ENCODE measurements at regions not wholly inside any gene's neighbourhood (a gene's known extent, or its start where the extent isn't known, plus 50 kb on each side); places are given as distances from the start of the nearest gene placed in this dataset.

DNA sequence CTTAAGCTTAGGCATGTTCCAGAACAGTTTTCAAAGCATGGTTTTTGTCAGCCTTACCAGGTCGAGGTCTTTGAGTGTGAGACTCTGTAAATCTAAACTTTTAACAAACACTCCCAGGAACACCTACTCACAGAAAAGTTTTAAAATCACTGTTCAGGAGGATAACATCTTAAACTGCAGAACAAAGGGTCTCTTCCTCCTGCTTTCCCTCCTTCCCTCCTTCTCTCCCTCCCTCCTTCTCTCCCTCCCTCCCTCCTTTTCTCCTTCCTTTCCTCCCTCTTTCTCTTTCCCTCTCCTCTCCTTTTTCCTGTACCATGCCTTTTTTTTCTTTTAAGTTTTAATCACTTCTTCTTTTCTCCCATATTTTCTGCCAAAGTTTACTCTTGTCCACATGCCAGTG lies 153.5 kb upstream of the MAF start:
- peaks cover 3 to 27% (median 22%) of the 10 kb centered on the region in 4 donors for H3K4me1 ChIP-seq
- no peaks in the 10 kb centered on the region for H3K27me3 ChIP-seq
- H3K4me3 ChIP-seq = no peak overlapping the region
- WGBS = 38% methylated on average over 1 of the region's 1 CpG
- no peak for DNase-seq (ENCODE audit: extremely low spot score)
- TF ChIP-seq, protein P1, sequence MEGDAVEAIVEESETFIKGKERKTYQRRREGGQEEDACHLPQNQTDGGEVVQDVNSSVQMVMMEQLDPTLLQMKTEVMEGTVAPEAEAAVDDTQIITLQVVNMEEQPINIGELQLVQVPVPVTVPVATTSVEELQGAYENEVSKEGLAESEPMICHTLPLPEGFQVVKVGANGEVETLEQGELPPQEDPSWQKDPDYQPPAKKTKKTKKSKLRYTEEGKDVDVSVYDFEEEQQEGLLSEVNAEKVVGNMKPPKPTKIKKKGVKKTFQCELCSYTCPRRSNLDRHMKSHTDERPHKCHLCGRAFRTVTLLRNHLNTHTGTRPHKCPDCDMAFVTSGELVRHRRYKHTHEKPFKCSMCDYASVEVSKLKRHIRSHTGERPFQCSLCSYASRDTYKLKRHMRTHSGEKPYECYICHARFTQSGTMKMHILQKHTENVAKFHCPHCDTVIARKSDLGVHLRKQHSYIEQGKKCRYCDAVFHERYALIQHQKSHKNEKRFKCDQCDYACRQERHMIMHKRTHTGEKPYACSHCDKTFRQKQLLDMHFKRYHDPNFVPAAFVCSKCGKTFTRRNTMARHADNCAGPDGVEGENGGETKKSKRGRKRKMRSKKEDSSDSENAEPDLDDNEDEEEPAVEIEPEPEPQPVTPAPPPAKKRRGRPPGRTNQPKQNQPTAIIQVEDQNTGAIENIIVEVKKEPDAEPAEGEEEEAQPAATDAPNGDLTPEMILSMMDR (IDR thresholded peaks at IDR 0.05) = no peak
- TF ChIP-seq EP300 (IDR thresholded peaks at IDR 0.05) = no peak
- TF ChIP-seq POLR2AphosphoS5 (IDR thresholded peaks at IDR 0.05) = no peak
- TF ChIP-seq POLR2A (IDR thresholded peaks at IDR 0.05; ENCODE audit: low read depth) = no peak
- H3K27ac ChIP-seq (replicated peaks in 1 of 4) = no peak overlapping the region
- H3K9me3 ChIP-seq = peaks cover 0 to 4% (median 0%) of the 10 kb centered on the region in 4 donors
- H3K36me3 ChIP-seq = no peaks in the 10 kb centered on the region
- intact Hi-C loops (cut with DNase I) = no loop called here

DNA sequence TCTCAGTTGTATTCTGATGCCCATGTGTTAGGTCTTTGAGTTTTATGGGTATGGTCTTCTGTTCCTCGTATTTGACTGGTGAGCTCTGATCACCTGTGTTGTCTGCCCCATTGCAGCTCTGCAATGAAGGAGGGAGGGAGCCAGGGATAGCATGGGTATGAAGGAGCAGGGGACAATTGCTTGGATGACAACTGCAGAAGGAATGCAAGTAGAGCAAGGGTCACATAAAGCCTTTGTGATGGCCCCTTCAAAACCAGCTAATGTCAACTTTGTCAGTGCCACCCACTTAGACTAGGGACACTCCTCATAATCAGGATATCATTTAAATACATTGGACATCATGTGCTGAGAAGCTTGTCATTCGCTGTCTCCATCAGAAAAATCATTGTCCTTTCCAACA lies 152.7 kb upstream of the MAF start:
- no peak overlapping the region for H3K4me3 ChIP-seq
- peaks cover 3 to 27% (median 22%) of the 10 kb centered on the region in 4 donors for H3K4me1 ChIP-seq
- intact Hi-C loops (cut with DNase I) = no loop called here
- no peaks in the 10 kb centered on the region for H3K27me3 ChIP-seq
- no peak for TF ChIP-seq EP300 (IDR thresholded peaks at IDR 0.05)
- TF ChIP-seq POLR2AphosphoS5 (IDR thresholded peaks at IDR 0.05) = no peak
- TF ChIP-seq, protein P1 (IDR thresholded peaks at IDR 0.05) = no peak
- no peak for TF ChIP-seq POLR2A (IDR thresholded peaks at IDR 0.05; ENCODE audit: low read depth)
- H3K27ac ChIP-seq (replicated peaks in 1 of 4) = no peak overlapping the region
- H3K36me3 ChIP-seq = no peaks in the 10 kb centered on the region
- peaks cover 0 to 4% (median 0%) of the 10 kb centered on the region in 4 donors for H3K9me3 ChIP-seq
- no peak for DNase-seq (ENCODE audit: extremely low spot score)
- WGBS = 90% methylated on average over 2 of the region's 2 CpGs

DNA sequence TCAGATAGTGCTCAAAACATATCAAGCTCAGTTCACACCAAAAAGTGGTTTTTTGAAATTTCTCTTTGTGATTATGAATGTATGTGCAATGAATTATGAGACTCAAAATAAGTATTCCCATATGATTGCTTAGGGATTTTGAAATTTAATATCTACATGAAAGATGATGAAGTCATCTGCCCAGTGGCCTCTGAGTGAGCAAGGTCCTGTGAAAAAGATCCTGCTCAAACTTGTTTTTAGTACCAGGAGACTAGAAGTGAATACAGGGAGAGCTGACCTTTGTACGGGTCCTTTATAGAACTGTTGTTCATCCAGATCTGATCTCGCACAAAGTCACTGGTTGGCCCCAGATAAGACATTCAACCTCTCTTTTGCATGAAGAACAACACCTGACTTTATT lies 151.9 kb upstream of the MAF start:
- Histone ChIP-seq H3K36me3 (no peaks in the 10 kb centered on the region), H3K27me3 (no peaks in the 10 kb centered on the region), H3K4me1 (peaks cover 3 to 27% (median 22%) of the 10 kb centered on the region in 4 donors), H3K9me3 (peaks cover 0 to 4% (median 0%) of the 10 kb centered on the region in 4 donors), H3K4me3 (no peak overlapping the region), H3K27ac (replicated peaks in 1 of 4) (no peak overlapping the region)
- 94% methylated on average over 2 of the region's 2 CpGs for WGBS
- no peak for DNase-seq (ENCODE audit: extremely low spot score)
- intact Hi-C loops (cut with DNase I) = no loop called here
- TF ChIP-seq EP300 (IDR thresholded peaks at IDR 0.05) (no peak), POLR2AphosphoS5 (IDR thresholded peaks at IDR 0.05) (no peak), POLR2A (IDR thresholded peaks at IDR 0.05; ENCODE audit: low read depth) (no peak)
- TF ChIP-seq, protein P1 (IDR thresholded peaks at IDR 0.05) = no peak

DNA sequence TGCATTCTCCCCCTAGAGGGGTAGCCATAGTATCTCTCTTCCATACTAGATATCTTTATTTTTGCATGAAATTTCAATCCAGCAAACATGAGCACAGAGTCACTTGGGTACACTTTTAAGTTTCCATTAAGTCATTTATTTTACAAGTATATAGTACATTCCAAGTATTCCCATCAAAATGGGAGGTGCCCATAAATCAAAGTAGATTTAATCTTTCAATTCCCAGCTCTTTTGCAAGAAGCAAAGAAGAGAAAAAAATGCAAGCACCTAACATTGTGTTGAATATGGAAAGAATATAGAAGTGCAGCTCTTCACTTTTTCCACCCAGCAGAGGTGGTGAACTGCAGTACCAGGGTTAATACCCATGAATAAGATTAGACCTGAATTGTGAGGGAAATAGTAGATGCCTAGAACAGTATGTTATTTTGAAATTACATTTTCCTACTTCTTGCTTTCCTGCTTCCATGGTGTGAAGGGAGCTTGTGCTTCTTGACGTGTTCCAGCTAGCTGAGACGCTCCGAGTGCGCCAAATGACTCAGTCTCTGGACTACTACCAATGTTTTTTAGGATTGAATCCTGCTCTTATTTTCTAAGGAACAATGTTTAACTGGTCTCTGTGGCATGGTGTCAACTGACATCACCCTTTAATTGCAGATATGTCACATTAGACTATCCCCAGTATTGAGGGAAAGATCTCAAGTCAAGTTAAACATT lies 151.1 kb upstream of the MAF start:
- peak overlapping the region in 2 of 4 donors; percentile 4 to 11 for H3K27ac ChIP-seq (replicated peaks in 1 of 4)

DNA sequence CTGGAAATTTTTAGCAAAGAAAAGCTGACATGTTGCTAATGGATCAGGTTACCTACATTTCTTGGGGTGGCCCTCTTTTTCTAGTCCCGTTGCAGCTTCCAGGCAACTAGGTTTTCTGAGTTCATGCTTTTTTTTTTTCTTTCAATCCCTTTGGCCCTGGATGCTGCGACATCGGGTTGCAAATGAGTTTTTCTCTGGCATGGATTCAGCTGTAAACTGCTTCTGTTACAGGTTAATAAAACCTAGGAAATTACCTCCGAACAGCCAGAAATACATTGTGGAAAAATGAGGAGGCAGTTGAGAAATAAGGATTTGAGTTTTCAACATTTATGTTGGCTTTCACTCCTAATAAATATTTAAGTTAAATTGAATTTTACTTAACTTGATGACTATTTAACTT lies 149.8 kb upstream of the MAF start:
- Histone ChIP-seq H3K4me1 (peaks cover 3 to 27% (median 22%) of the 10 kb centered on the region in 4 donors), H3K27me3 (no peaks in the 10 kb centered on the region), H3K4me3 (no peak overlapping the region), H3K27ac (replicated peaks in 1 of 4) (no peak overlapping the region), H3K36me3 (no peaks in the 10 kb centered on the region), H3K9me3 (peaks cover 0 to 4% (median 0%) of the 10 kb centered on the region in 4 donors)
- WGBS = 44% methylated on average over 4 of the region's 4 CpGs
- TF ChIP-seq POLR2A (IDR thresholded peaks at IDR 0.05; ENCODE audit: low read depth) (no peak), EP300 (IDR thresholded peaks at IDR 0.05) (no peak), POLR2AphosphoS5 (IDR thresholded peaks at IDR 0.05) (no peak)
- TF ChIP-seq, protein P1 (IDR thresholded peaks at IDR 0.05) = no peak
- no peak for DNase-seq (ENCODE audit: extremely low spot score)
- intact Hi-C loops (cut with DNase I) = no loop called here

More for the DNA sequence above, 151.1 kb upstream of the MAF start:
- Histone ChIP-seq H3K4me1 (peaks cover 3 to 27% (median 22%) of the 10 kb centered on the region in 4 donors), H3K9me3 (peaks cover 0 to 4% (median 0%) of the 10 kb centered on the region in 4 donors), H3K4me3 (no peak overlapping the region), H3K36me3 (no peaks in the 10 kb centered on the region), H3K27me3 (no peaks in the 10 kb centered on the region)
- intact Hi-C loops (cut with DNase I) = no loop called here
- peak; percentile 85 for DNase-seq (ENCODE audit: extremely low spot score)
- 62% methylated on average over 4 of the region's 4 CpGs for WGBS
- peak in 1 of 2 donors; percentile 28 for TF ChIP-seq POLR2AphosphoS5 (IDR thresholded peaks at IDR 0.05)
- no peak for TF ChIP-seq POLR2A (IDR thresholded peaks at IDR 0.05; ENCODE audit: low read depth)

Data from esophagus muscularis mucosa (tissue), 4 donors.